ENCODE measurements at regions not wholly inside any gene's neighbourhood (a gene's known extent, or its start where the extent isn't known, plus 50 kb on each side); places are given as distances from the start of the nearest gene placed in this dataset.

GRCh38 chr10:30188101-30188500, 128.7 kb upstream of the JCAD start:
- Histone ChIP-seq H3K79me2 (ENCODE audit: low read depth) (no peaks in the 10 kb centered on the region), H4K20me1 (ENCODE audit: low read depth) (no peaks in the 10 kb centered on the region), H3K4me1 (peaks cover 10% of the 10 kb centered on the region), H2AFZ (replicated peaks) (no peak overlapping the region), H3K4me2 (no peak overlapping the region), H3K36me3 (no peaks in the 10 kb centered on the region), H3K27ac (no peak overlapping the region), H3K4me3 (no peak overlapping the region), H3F3A (ENCODE audit: low read depth) (no peaks in the 10 kb centered on the region), H3K9ac (no peak overlapping the region), H3K9me3 (ENCODE audit: low read depth) (no peaks in the 10 kb centered on the region), H3K27me3 (no peaks in the 10 kb centered on the region)
- DNase-seq (ENCODE audit: low spot score): no peak
- Mint-ChIP-seq H3K27ac (no peak overlapping the region), H3K9me3 (peaks cover 6% of the 10 kb centered on the region), H3K4me3 (no peak overlapping the region), H3K4me1 (peaks cover 24% of the 10 kb centered on the region), H3K27me3 (ENCODE audit: insufficient read depth, low read depth) (peaks cover 7% of the 10 kb centered on the region), H3K36me3 (peaks cover 2% of the 10 kb centered on the region)
- TF ChIP-seq CTCF (IDR thresholded peaks at IDR 0.05) (no peak), EZH2phosphoT487 (IDR thresholded peaks at IDR 0.05) (no peak), EZH2 (IDR thresholded peaks at IDR 0.05) (no peak)

DNA sequence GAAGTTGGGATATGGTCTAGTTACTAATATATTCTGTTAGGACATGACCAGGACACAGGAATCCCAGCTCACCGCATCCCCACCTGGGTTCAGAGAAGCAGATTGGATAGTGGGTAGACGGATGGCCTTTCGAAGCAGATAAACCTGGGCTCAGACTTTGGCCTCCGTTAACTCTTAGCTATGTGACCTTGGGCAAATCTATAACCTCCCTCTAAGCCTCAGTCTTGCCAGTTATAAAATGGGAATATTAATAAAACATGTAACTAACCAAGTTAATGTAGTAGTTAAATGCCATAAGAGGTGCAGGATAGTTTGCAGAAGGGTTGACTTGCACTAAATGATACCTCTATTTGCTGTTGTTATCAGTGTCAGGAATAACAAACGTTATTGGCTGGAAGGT, 127.6 kb upstream of the JCAD start:
- Mint-ChIP-seq H3K27me3 (ENCODE audit: insufficient read depth, low read depth) (peaks cover 9% of the 10 kb centered on the region), H3K4me1 (peaks cover 30% of the 10 kb centered on the region), H3K4me3 (no peak overlapping the region), H3K9me3 (no peaks in the 10 kb centered on the region), H3K27ac (no peak overlapping the region), H3K36me3 (no peaks in the 10 kb centered on the region)
- H2AFZ ChIP-seq (replicated peaks): no peak overlapping the region
- no peaks in the 10 kb centered on the region for H3K36me3 ChIP-seq
- no peak overlapping the region for H3K4me3 ChIP-seq
- no peaks in the 10 kb centered on the region for H3K27me3 ChIP-seq
- H3K27ac ChIP-seq: no peak overlapping the region
- no peaks in the 10 kb centered on the region for H3K9me3 ChIP-seq (ENCODE audit: low read depth)
- H3K9ac ChIP-seq: no peak overlapping the region
- no peak for DNase-seq (ENCODE audit: low spot score)
- TF ChIP-seq EZH2 (IDR thresholded peaks at IDR 0.05): no peak
- no peak for TF ChIP-seq EZH2phosphoT487 (IDR thresholded peaks at IDR 0.05)
- TF ChIP-seq CTCF (IDR thresholded peaks at IDR 0.05): no peak
- H4K20me1 ChIP-seq (ENCODE audit: low read depth): no peaks in the 10 kb centered on the region
- H3F3A ChIP-seq (ENCODE audit: low read depth): no peaks in the 10 kb centered on the region
- no peak overlapping the region for H3K4me2 ChIP-seq
- H3K4me1 ChIP-seq: peaks cover 10% of the 10 kb centered on the region
- no peaks in the 10 kb centered on the region for H3K79me2 ChIP-seq (ENCODE audit: low read depth)

GRCh38 chr10:30186371-30186875, 127.0 kb upstream of the JCAD start:
- H3K9me3 Mint-ChIP-seq: no peaks in the 10 kb centered on the region
- no peak overlapping the region for H3K9ac ChIP-seq
- peak; percentile 16 for DNase-seq (ENCODE audit: low spot score)

More at GRCh38 chr10:30186371-30186875, 127.0 kb upstream of the JCAD start:
- TF ChIP-seq EZH2 (IDR thresholded peaks at IDR 0.05) (no peak), EZH2phosphoT487 (IDR thresholded peaks at IDR 0.05) (no peak), CTCF (IDR thresholded peaks at IDR 0.05) (no peak)
- Histone ChIP-seq H3K36me3 (no peaks in the 10 kb centered on the region), H3K4me3 (no peak overlapping the region), H3K4me1 (peaks cover 10% of the 10 kb centered on the region), H3K79me2 (ENCODE audit: low read depth) (no peaks in the 10 kb centered on the region), H3F3A (ENCODE audit: low read depth) (no peaks in the 10 kb centered on the region), H4K20me1 (ENCODE audit: low read depth) (no peaks in the 10 kb centered on the region), H3K27ac (no peak overlapping the region), H2AFZ (replicated peaks) (no peak overlapping the region), H3K9me3 (ENCODE audit: low read depth) (no peaks in the 10 kb centered on the region), H3K27me3 (no peaks in the 10 kb centered on the region), H3K4me2 (no peak overlapping the region)
- no peaks in the 10 kb centered on the region for H3K36me3 Mint-ChIP-seq
- peaks cover 30% of the 10 kb centered on the region for H3K4me1 Mint-ChIP-seq
- H3K4me3 Mint-ChIP-seq: no peak overlapping the region
- peak overlapping the region; percentile 25 for H3K27ac Mint-ChIP-seq
- peaks cover 9% of the 10 kb centered on the region for H3K27me3 Mint-ChIP-seq (ENCODE audit: insufficient read depth, low read depth)
